ENCODE measurements at regions not wholly inside any gene's neighbourhood (a gene's known extent, or its start where the extent isn't known, plus 50 kb on each side); places are given as distances from the start of the nearest gene placed in this dataset.

- POLR2A ChIA-PET = no interaction called here
- Histone ChIP-seq H3K4me2 (ENCODE audit: low read length) (no peak overlapping the region), H3K9ac (ENCODE audit: low read length) (no peak overlapping the region), H3K27me3 (ENCODE audit: insufficient read depth, low read length) (no peaks in the 10 kb centered on the region), H4K20me1 (ENCODE audit: insufficient read depth) (no peaks in the 10 kb centered on the region), H2AFZ (ENCODE audit: low read depth, low read length, poor library complexity, severe bottlenecking) (no peak overlapping the region), H3K4me3 (replicated peaks in 1 of 2; ENCODE audit: low read depth in 1 of 2, low read length in 2 of 2) (no peak overlapping the region), H3K4me1 (ENCODE audit: control insufficient read depth in 1 of 2, insufficient read depth in 2 of 2, low read length in 2 of 2) (no peaks in the 10 kb centered on the region), H3K9me2 (ENCODE audit: insufficient read depth) (no peaks in the 10 kb centered on the region), H3K36me3 (ENCODE audit: control insufficient read depth in 1 of 2, insufficient read depth in 2 of 2, low read length in 2 of 2) (no peaks in the 10 kb centered on the region), H3K79me2 (ENCODE audit: insufficient read depth, low read length) (no peaks in the 10 kb centered on the region), H3K27ac (ENCODE audit: low read depth, low read length) (no peak overlapping the region), H3K9me3 (ENCODE audit: control insufficient read depth in 1 of 2, insufficient read depth in 1 of 2, low read depth in 1 of 2, low read length in 2 of 2) (no peaks in the 10 kb centered on the region)
- RAD21 ChIA-PET (ENCODE audit: low non-redundant PET in 1 of 2, low total read pairs in 2 of 2, uncharacterized antibody in 2 of 2, unreplicated experiment in 2 of 2) = no interaction called here
- ATAC-seq (no peak), DNase-seq (ENCODE audit: low read depth, low spot score) (no peak)
- intact Hi-C loops (cut with micrococcal nuclease) = no loop called here
- CTCF ChIA-PET = no interaction called here
- TF ChIP-seq JUND (IDR thresholded peaks at IDR 0.05) (no peak), EZH2 (IDR thresholded peaks at IDR 0.05) (no peak), TCF7L2 (IDR thresholded peaks at IDR 0.05; ENCODE audit: borderline replicate concordance, extremely low read depth, insufficient read depth, insufficient read length) (no peak), REST (IDR thresholded peaks at IDR 0.05; ENCODE audit: low read depth) (no peak), FOSL1 (IDR thresholded peaks at IDR 0.05; ENCODE audit: low read depth) (no peak), CBX3 (IDR thresholded peaks at IDR 0.05; ENCODE audit: low read depth) (no peak)
- no TSS peak for BruUV-seq (replicated peaks)
These were observed 217.8 kb downstream of the STK31 start for GRCh38 chr7:23927709-23928417.

- POLR2A ChIA-PET = no interaction called here
- H3K9ac ChIP-seq (ENCODE audit: low read length) = no peak overlapping the region
- no peaks in the 10 kb centered on the region for H3K36me3 ChIP-seq (ENCODE audit: control insufficient read depth in 1 of 2, insufficient read depth in 2 of 2, low read length in 2 of 2)
- no peak overlapping the region for H3K4me3 ChIP-seq (replicated peaks in 1 of 2; ENCODE audit: low read depth in 1 of 2, low read length in 2 of 2)
- H2AFZ ChIP-seq (ENCODE audit: low read depth, low read length, poor library complexity, severe bottlenecking) = no peak overlapping the region
- no peaks in the 10 kb centered on the region for H3K27me3 ChIP-seq (ENCODE audit: insufficient read depth, low read length)
- no peak overlapping the region for H3K27ac ChIP-seq (ENCODE audit: low read depth, low read length)
- RAD21 ChIA-PET (ENCODE audit: low non-redundant PET in 1 of 2, low total read pairs in 2 of 2, uncharacterized antibody in 2 of 2, unreplicated experiment in 2 of 2) = no interaction called here
- BruUV-seq (replicated peaks) = no TSS peak
- CTCF ChIA-PET = no interaction called here
- no peaks in the 10 kb centered on the region for H3K9me2 ChIP-seq (ENCODE audit: insufficient read depth)
- no peaks in the 10 kb centered on the region for H3K79me2 ChIP-seq (ENCODE audit: insufficient read depth, low read length)
- H3K4me2 ChIP-seq (ENCODE audit: low read length) = no peak overlapping the region
- no peaks in the 10 kb centered on the region for H3K9me3 ChIP-seq (ENCODE audit: control insufficient read depth in 1 of 2, insufficient read depth in 1 of 2, low read depth in 1 of 2, low read length in 2 of 2)
- no peak for ATAC-seq
- no peaks in the 10 kb centered on the region for H4K20me1 ChIP-seq (ENCODE audit: insufficient read depth)
- no peaks in the 10 kb centered on the region for H3K4me1 ChIP-seq (ENCODE audit: control insufficient read depth in 1 of 2, insufficient read depth in 2 of 2, low read length in 2 of 2)
- DNase-seq (ENCODE audit: low read depth, low spot score) = no peak
- intact Hi-C loops (cut with micrococcal nuclease) = no loop called here
- TF ChIP-seq SIN3A (IDR thresholded peaks at IDR 0.05; ENCODE audit: low read depth) (no peak), POLR2A (IDR thresholded peaks at IDR 0.05; ENCODE audit: borderline replicate concordance, extremely low read depth, insufficient read depth, insufficient read length) (no peak), EZH2phosphoT487 (IDR thresholded peaks at IDR 0.05; ENCODE audit: borderline replicate concordance) (no peak), JUND (IDR thresholded peaks at IDR 0.05) (no peak), ZBTB33 (IDR thresholded peaks at IDR 0.05; ENCODE audit: extremely low read depth, insufficient replicate concordance, low read length) (no peak), CBX3 (IDR thresholded peaks at IDR 0.05; ENCODE audit: low read depth) (no peak), ZNF274 (IDR thresholded peaks at IDR 0.05; ENCODE audit: low read depth, low read length) (no peak), FOSL1 (IDR thresholded peaks at IDR 0.05; ENCODE audit: low read depth) (no peak), POLR2AphosphoS5 (IDR thresholded peaks at IDR 0.05; ENCODE audit: low read depth, low read length) (no peak), ZFX (IDR thresholded peaks at IDR 0.05) (no peak), SP1 (IDR thresholded peaks at IDR 0.05; ENCODE audit: low read depth) (no peak), MAX (IDR thresholded peaks at IDR 0.05) (no peak), YY1 (IDR thresholded peaks at IDR 0.05; ENCODE audit: extremely low read depth, insufficient replicate concordance, low read depth, low read length) (no peak)
These were observed 218.4 kb downstream of the STK31 start for GRCh38 chr7:23928418-23928775.
